HCT116 (cell line): ENCODE measurements at regions not wholly inside any gene's neighbourhood (a gene's known extent, or its start where the extent isn't known, plus 50 kb on each side); places are given as distances from the start of the nearest gene placed in this dataset.

Experiments used
- ATAC-seq: fragments of 200-7000 bp; cut with Tn5 transposase; 2 replicates; pipeline ENCODE4 v1.9.1; 2020; ENCODE audit warnings: mild to moderate bottlenecking, moderate library complexity
- BruUV-seq: library from RNA; stranded (reverse); fragments of 400-500 nt; replicated peaks from 2 replicates; lab custom pipeline; 2021; lab: Mats Ljungman, UMichigan
- CTCF ChIA-PET: fragments of 300-600 bp; sonication (Branson Sonifier 250); formaldehyde crosslinking; loops from one replicate; lab custom pipeline; 2021; ENCODE audit warnings: antibody characterized with exemption; lab: Charles Lee
- POLR2A ChIA-PET: fragments of 300-600, 350-600 bp; sonication (Branson Sonifier 250); formaldehyde crosslinking; loops from one replicate; lab custom pipeline; 2021; ENCODE audit warnings: antibody characterized with exemption; lab: Charles Lee
- RAD21 ChIA-PET, 2 experiments: fragments of 300-600 bp; sonication (Branson Sonifier 250); formaldehyde crosslinking; loops; one replicate each; lab custom pipeline; 2023; ENCODE audit warnings: low total read pairs in 2 of 2; ENCODE audit not compliant: uncharacterized antibody in 2 of 2, unreplicated experiment in 2 of 2, low non-redundant PET in 1 of 2; lab: Charles Lee
- DNase-seq: peaks from one replicate; pipeline ENCODE4 v3.0.0-alpha.2; 2010; ENCODE audit warnings: low read depth, low spot score
- H2AFZ ChIP-seq: fragments of 200-600 bp; shearing (Covaris generic), sonication (generic); 2 replicates; pipeline ENCODE4 v1.6.1; 2017; ENCODE audit warnings: low read depth, mixed run types, mixed read lengths, antibody characterized with exemption, low read length; ENCODE audit not compliant: poor library complexity, severe bottlenecking
- H3K27ac ChIP-seq: 2 replicates; pipeline ENCODE4 v1.5.1; 2012; ENCODE audit warnings: low read depth, low read length
- H3K27me3 ChIP-seq: fragments of 200-600 bp; sonication (generic); 2 replicates; pipeline ENCODE4 v1.6.1; 2016; ENCODE audit warnings: mixed run types, low read length, mixed read lengths; ENCODE audit not compliant: insufficient read depth
- H3K36me3 ChIP-seq, 2 experiments: fragments of 200-500 bp in 1 of 2; fragments of 200-600 bp in 1 of 2; sonication (Bioruptor generic) in 1 of 2; sonication (generic) in 1 of 2; 2 replicates each; pipeline versions ENCODE4 v1.5.1 to v1.6.1; 2014 to 2016; ENCODE audit warnings: low read length in 2 of 2, inconsistent platforms in 1 of 2, mixed read lengths in 1 of 2, mixed run types in 1 of 2; ENCODE audit not compliant: insufficient read depth in 2 of 2, control insufficient read depth in 1 of 2
- H3K4me1 ChIP-seq, 2 experiments: fragments of 200-600 bp in 1 of 2; sonication (generic) in 1 of 2; 2 replicates each; pipeline versions ENCODE4 v1.5.1 to v1.6.1; 2012 to 2017; ENCODE audit warnings: low read length in 2 of 2, inconsistent platforms in 1 of 2, mild to moderate bottlenecking in 1 of 2, mixed read lengths in 1 of 2, mixed run types in 1 of 2, moderate library complexity in 1 of 2; ENCODE audit not compliant: insufficient read depth in 2 of 2, control insufficient read depth in 1 of 2
- H3K4me2 ChIP-seq: fragments of 200-600 bp; sonication (generic); 2 replicates; pipeline ENCODE4 v1.6.1; 2017; ENCODE audit warnings: mixed run types, low read length, mixed read lengths
- H3K4me3 ChIP-seq, 2 experiments: fragments of 200-600 bp in 1 of 2; sonication (generic) in 1 of 2; replicated peaks in 1 of 2; 2 replicates each; pipeline ENCODE4 v1.5.1; 2011 to 2016; ENCODE audit warnings: low read length in 2 of 2, control low read depth in 1 of 2, low read depth in 1 of 2, mild to moderate bottlenecking in 1 of 2, mixed read lengths in 1 of 2, mixed run types in 1 of 2
- H3K79me2 ChIP-seq: fragments of 200-600 bp; sonication (generic); 2 replicates; pipeline ENCODE4 v1.6.1; 2017; ENCODE audit warnings: mild to moderate bottlenecking, mixed run types, low read length, moderate library complexity, mixed read lengths; ENCODE audit not compliant: insufficient read depth
- H3K9ac ChIP-seq: fragments of 200-600 bp; sonication (generic); 2 replicates; pipeline ENCODE4 v1.6.1; 2016; ENCODE audit warnings: low read length, mixed read lengths
- H3K9me2 ChIP-seq: fragments of 200-600 bp; sonication (generic), shearing (Covaris generic); 2 replicates; pipeline ENCODE4 v1.6.1; 2017; ENCODE audit warnings: mixed run types, mild to moderate bottlenecking, moderate library complexity; ENCODE audit not compliant: insufficient read depth
- H3K9me3 ChIP-seq, 2 experiments: fragments of 200-500 bp in 1 of 2; fragments of 200-600 bp in 1 of 2; sonication (Bioruptor generic) in 1 of 2; sonication (generic) in 1 of 2; 2 replicates each; pipeline ENCODE4 v1.6.1; 2014 to 2017; ENCODE audit warnings: low read length in 2 of 2, mixed read lengths in 2 of 2, inconsistent platforms in 1 of 2, low read depth in 1 of 2, mild to moderate bottlenecking in 1 of 2, mixed run types in 1 of 2, moderate library complexity in 1 of 2; ENCODE audit not compliant: control insufficient read depth in 1 of 2, insufficient read depth in 1 of 2
- H4K20me1 ChIP-seq: fragments of 200-600 bp; sonication (generic), shearing (Covaris generic); 2 replicates; pipeline ENCODE4 v1.6.1; 2017; ENCODE audit warnings: mixed run types, mild to moderate bottlenecking, moderate library complexity; ENCODE audit not compliant: insufficient read depth
- CEBPB ChIP-seq: IDR thresholded peaks from 2 replicates; pipeline ENCODE4 v1.6.1; 2012; ENCODE audit warnings: low read depth
- EGR1 ChIP-seq: IDR thresholded peaks from 2 replicates; pipeline ENCODE4 v1.6.1; 2012; ENCODE audit warnings: low read depth
- ELF1 ChIP-seq: IDR thresholded peaks from 2 replicates; pipeline ENCODE4 v1.6.1; 2012; ENCODE audit warnings: low read depth, borderline replicate concordance
- EZH2 ChIP-seq: fragments of 200-600 bp; sonication (generic); IDR thresholded peaks from 2 replicates; pipeline ENCODE4 v1.6.1; 2017; ENCODE audit warnings: antibody characterized with exemption, mixed run types
- FOSL1 ChIP-seq: IDR thresholded peaks from 2 replicates; pipeline ENCODE4 v1.6.1; 2012; ENCODE audit warnings: low read depth
- JUND ChIP-seq: IDR thresholded peaks from 2 replicates; pipeline ENCODE4 v1.6.1; 2012
- POLR2A ChIP-seq: IDR thresholded peaks from 2 replicates; pipeline ENCODE4 v1.7.0; 2011; ENCODE audit warnings: borderline replicate concordance; ENCODE audit not compliant: insufficient read depth, insufficient read length; ENCODE audit errors: extremely low read depth
- POLR2AphosphoS5 ChIP-seq: IDR thresholded peaks from 2 replicates; pipeline ENCODE4 v1.6.1; 2011; ENCODE audit warnings: mild to moderate bottlenecking, low read depth, low read length, moderate library complexity
- RAD21 ChIP-seq: IDR thresholded peaks from 2 replicates; pipeline ENCODE4 v1.6.1; 2012; ENCODE audit warnings: low read depth, mild to moderate bottlenecking
- SIN3A ChIP-seq: IDR thresholded peaks from 2 replicates; pipeline ENCODE4 v1.6.1; 2012; ENCODE audit warnings: low read depth
- SRF ChIP-seq: IDR thresholded peaks from 2 replicates; pipeline ENCODE4 v1.6.1; 2012; ENCODE audit warnings: low read depth
- YY1 ChIP-seq: IDR thresholded peaks from 2 replicates; pipeline ENCODE4 v1.6.1; 2011; ENCODE audit warnings: low read length, low read depth, moderate library complexity, mild to moderate bottlenecking; ENCODE audit not compliant: insufficient replicate concordance; ENCODE audit errors: extremely low read depth
- ZBTB33 ChIP-seq: IDR thresholded peaks from 2 replicates; pipeline ENCODE4 v1.6.1; 2011; ENCODE audit warnings: mild to moderate bottlenecking, low read length, moderate library complexity; ENCODE audit not compliant: insufficient replicate concordance; ENCODE audit errors: extremely low read depth
- ZFX ChIP-seq: fragments of 450-650 bp; IDR thresholded peaks from 2 replicates; pipeline ENCODE4 v1.6.1; 2017
- ZNF274 ChIP-seq: fragments of 200-500 bp; sonication (Bioruptor generic); IDR thresholded peaks from 2 replicates; pipeline ENCODE4 v1.6.1; 2014; ENCODE audit warnings: mild to moderate bottlenecking, low read depth, low read length, inconsistent platforms
- intact Hi-C: fragments of 100-400 bp; cut with micrococcal nuclease; formaldehyde crosslinking; loops from 2 replicates; pipeline ENCODE4 v1.10.0; 2022
- TF ChIP-seq, protein P1 (sequence below): IDR thresholded peaks from 2 replicates; pipeline ENCODE4 v1.6.1; 2012; ENCODE audit warnings: low read depth
- TF ChIP-seq, protein P2 (sequence below): IDR thresholded peaks from 2 replicates; pipeline ENCODE4 v1.6.1; 2012

- no peaks in the 10 kb centered on the region for H4K20me1 ChIP-seq
- no peaks in the 10 kb centered on the region for H3K36me3 ChIP-seq
- peaks cover 8 to 16% of the 10 kb centered on the region in 2 experiments for H3K4me1 ChIP-seq
- no peak for ATAC-seq
- no peak overlapping the region for H3K27ac ChIP-seq
- H3K9ac ChIP-seq, result no peak overlapping the region
- no peaks in the 10 kb centered on the region for H3K9me2 ChIP-seq
- intact Hi-C loops, result loop anchor here (10.0 kb wide), 1 partner anchor 143 kb away; the partner anchor contains the start of gene GPC1
- BruUV-seq, result no TSS peak
- H3K27me3 ChIP-seq, result no peaks in the 10 kb centered on the region
- H2AFZ ChIP-seq, result no peak overlapping the region
- DNase-seq, result no peak
- TF ChIP-seq RAD21, result no peak
- TF ChIP-seq FOSL1, result no peak
- TF ChIP-seq, protein P1, sequence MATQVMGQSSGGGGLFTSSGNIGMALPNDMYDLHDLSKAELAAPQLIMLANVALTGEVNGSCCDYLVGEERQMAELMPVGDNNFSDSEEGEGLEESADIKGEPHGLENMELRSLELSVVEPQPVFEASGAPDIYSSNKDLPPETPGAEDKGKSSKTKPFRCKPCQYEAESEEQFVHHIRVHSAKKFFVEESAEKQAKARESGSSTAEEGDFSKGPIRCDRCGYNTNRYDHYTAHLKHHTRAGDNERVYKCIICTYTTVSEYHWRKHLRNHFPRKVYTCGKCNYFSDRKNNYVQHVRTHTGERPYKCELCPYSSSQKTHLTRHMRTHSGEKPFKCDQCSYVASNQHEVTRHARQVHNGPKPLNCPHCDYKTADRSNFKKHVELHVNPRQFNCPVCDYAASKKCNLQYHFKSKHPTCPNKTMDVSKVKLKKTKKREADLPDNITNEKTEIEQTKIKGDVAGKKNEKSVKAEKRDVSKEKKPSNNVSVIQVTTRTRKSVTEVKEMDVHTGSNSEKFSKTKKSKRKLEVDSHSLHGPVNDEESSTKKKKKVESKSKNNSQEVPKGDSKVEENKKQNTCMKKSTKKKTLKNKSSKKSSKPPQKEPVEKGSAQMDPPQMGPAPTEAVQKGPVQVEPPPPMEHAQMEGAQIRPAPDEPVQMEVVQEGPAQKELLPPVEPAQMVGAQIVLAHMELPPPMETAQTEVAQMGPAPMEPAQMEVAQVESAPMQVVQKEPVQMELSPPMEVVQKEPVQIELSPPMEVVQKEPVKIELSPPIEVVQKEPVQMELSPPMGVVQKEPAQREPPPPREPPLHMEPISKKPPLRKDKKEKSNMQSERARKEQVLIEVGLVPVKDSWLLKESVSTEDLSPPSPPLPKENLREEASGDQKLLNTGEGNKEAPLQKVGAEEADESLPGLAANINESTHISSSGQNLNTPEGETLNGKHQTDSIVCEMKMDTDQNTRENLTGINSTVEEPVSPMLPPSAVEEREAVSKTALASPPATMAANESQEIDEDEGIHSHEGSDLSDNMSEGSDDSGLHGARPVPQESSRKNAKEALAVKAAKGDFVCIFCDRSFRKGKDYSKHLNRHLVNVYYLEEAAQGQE, result no peak
- no peak for TF ChIP-seq YY1
- TF ChIP-seq ZNF274, result no peak
- no peak for TF ChIP-seq EGR1
- no peak for TF ChIP-seq POLR2A
- TF ChIP-seq ZFX, result no peak
- TF ChIP-seq, protein P2, sequence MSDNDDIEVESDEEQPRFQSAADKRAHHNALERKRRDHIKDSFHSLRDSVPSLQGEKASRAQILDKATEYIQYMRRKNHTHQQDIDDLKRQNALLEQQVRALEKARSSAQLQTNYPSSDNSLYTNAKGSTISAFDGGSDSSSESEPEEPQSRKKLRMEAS, result no peak
- no peak for TF ChIP-seq ZBTB33
- TF ChIP-seq ELF1, result no peak
- no peak for TF ChIP-seq POLR2AphosphoS5
- TF ChIP-seq CEBPB, result no peak
- no peak for TF ChIP-seq SIN3A
- no peak for TF ChIP-seq EZH2
- TF ChIP-seq SRF, result no peak
- TF ChIP-seq JUND, result no peak
- TF ChIP-seq, all 23 proteins: peak for 0
- no peak overlapping the region for H3K4me3 ChIP-seq
- H3K4me2 ChIP-seq, result no peak overlapping the region
- no peaks in the 10 kb centered on the region for H3K9me3 ChIP-seq
- CTCF ChIA-PET, result no interaction called here
- POLR2A ChIA-PET, result no interaction called here
- RAD21 ChIA-PET, result no interaction called here
- H3K79me2 ChIP-seq, result no peaks in the 10 kb centered on the region
Observed at GRCh38 chr2:240292035-240292574, 143.4 kb upstream of the GPC1 start.
